ENCODE measurements at regions not wholly inside any gene's neighbourhood (a gene's known extent, or its start where the extent isn't known, plus 50 kb on each side); places are given as distances from the start of the nearest gene placed in this dataset.

DNA sequence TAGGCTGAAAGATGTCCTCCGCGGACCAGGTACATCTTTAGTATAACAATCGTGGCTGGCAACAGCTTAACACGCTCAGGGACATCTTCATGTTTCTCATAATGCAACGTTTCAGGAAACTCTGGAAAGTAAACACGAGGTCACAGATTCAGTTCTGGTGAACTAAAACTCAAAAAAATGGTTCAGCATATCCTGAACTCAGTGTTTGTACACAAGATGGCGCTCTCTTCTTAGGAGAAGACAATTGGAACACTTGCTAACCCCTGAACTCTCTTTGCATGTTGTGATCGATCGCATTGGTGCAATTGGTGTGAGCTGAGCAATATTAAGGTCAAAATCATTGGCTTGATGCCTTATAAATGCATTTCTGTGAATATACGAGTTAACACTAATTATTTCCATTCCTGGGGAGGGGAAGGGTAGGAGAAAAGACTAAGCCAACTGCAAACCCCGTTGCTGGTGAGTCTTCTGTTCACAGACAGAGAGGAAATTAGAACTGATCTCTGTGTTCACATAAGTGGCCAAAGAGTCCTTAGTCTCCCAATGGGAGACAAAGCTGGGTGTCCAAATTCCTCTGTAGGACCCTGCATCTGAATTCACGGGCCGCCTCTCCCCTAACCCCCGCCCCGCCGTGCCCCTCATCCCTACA is 52.6 kb upstream of the FAM180A start:
- TF ChIP-seq POLR2A (IDR thresholded peaks at IDR 0.05): no peak
- TF ChIP-seq CTCF (IDR thresholded peaks at IDR 0.05): peak in 2 of 3 donors; percentile 69 to 77
- TF ChIP-seq POLR2AphosphoS5 (IDR thresholded peaks at IDR 0.05): no peak

All from breast epithelium (tissue), 3 donors.